ENCODE measurements at regions not wholly inside any gene's neighbourhood (a gene's known extent, or its start where the extent isn't known, plus 50 kb on each side); places are given as distances from the start of the nearest gene placed in this dataset.

- no peak for DNase-seq (ENCODE audit: low spot score)
These were observed 747.2 kb upstream of the MAN1A1 start for GRCh38 chr6:120096696-120097260.

GRCh38 chr6:120083186-120083585 is 733.6 kb upstream of the MAN1A1 start:
- DNase-seq (ENCODE audit: low spot score): no peak

GRCh38 chr6:120077489-120077888 is 727.9 kb upstream of the MAN1A1 start:
- no peak for DNase-seq (ENCODE audit: low spot score)

- DNase-seq (ENCODE audit: low spot score): no peak
These were observed 708.8 kb upstream of the MAN1A1 start for GRCh38 chr6:120058410-120058809.

- no peak for DNase-seq (ENCODE audit: low spot score)
These were observed 706.5 kb upstream of the MAN1A1 start for GRCh38 chr6:120056085-120056484.

- DNase-seq (ENCODE audit: low spot score): no peak
These were observed 705.5 kb upstream of the MAN1A1 start for GRCh38 chr6:120055071-120055470.

- DNase-seq (ENCODE audit: low spot score): no peak
These were observed 690.1 kb upstream of the MAN1A1 start for GRCh38 chr6:120039664-120040063.

GRCh38 chr6:120031837-120032236 is 682.3 kb upstream of the MAN1A1 start:
- no peak for DNase-seq (ENCODE audit: low spot score)

- no peak for DNase-seq (ENCODE audit: low spot score)
These were observed 677.2 kb upstream of the MAN1A1 start for GRCh38 chr6:120026791-120027190.

GRCh38 chr6:120010075-120010474 is 660.5 kb upstream of the MAN1A1 start:
- DNase-seq (ENCODE audit: low spot score): no peak

GRCh38 chr6:120005292-120005976 is 655.9 kb upstream of the MAN1A1 start:
- peak; percentile 85 for DNase-seq (ENCODE audit: low spot score)

GRCh38 chr6:119986934-119987549 is 637.5 kb upstream of the MAN1A1 start:
- no peak for DNase-seq (ENCODE audit: low spot score)

- DNase-seq (ENCODE audit: low spot score): no peak
These were observed 636.6 kb upstream of the MAN1A1 start for GRCh38 chr6:119985952-119986736.

GRCh38 chr6:119980802-119981201 is 631.2 kb upstream of the MAN1A1 start:
- DNase-seq (ENCODE audit: low spot score): no peak

GRCh38 chr6:119979862-119980261 is 630.3 kb upstream of the MAN1A1 start:
- peak; percentile 4 for DNase-seq (ENCODE audit: low spot score)

GRCh38 chr6:119978274-119978889 is 628.8 kb upstream of the MAN1A1 start:
- peak; percentile 3 for DNase-seq (ENCODE audit: low spot score)

GRCh38 chr6:119974430-119975159 is 625.0 kb upstream of the MAN1A1 start:
- DNase-seq (ENCODE audit: low spot score): no peak

GRCh38 chr6:119966484-119966883 is 616.9 kb upstream of the MAN1A1 start:
- DNase-seq (ENCODE audit: low spot score): no peak

GRCh38 chr6:119965900-119966299 is 616.3 kb upstream of the MAN1A1 start:
- DNase-seq (ENCODE audit: low spot score): no peak

- DNase-seq (ENCODE audit: low spot score): no peak
These were observed 615.4 kb upstream of the MAN1A1 start for GRCh38 chr6:119965008-119965407.

GRCh38 chr6:119962505-119962904 is 612.9 kb upstream of the MAN1A1 start:
- DNase-seq (ENCODE audit: low spot score): no peak

Data from H4 (cell line).